GM18511 (cell line): ENCODE measurements at regions not wholly inside any gene's neighbourhood (a gene's known extent, or its start where the extent isn't known, plus 50 kb on each side); places are given as distances from the start of the nearest gene placed in this dataset.

ENCODE experiments used
- ATAC-seq: cut with Tn5 transposase; IDR thresholded peaks from one replicate; pipeline ENCODE4 v1.9.1; 2021; ENCODE audit warnings: mild to moderate bottlenecking, moderate library complexity; ENCODE audit not compliant: unreplicated experiment

- ATAC-seq, result no peak
These were observed 128.3 kb upstream of the TRIM2 start for GRCh38 chr4:153075836-153076518.

DNA sequence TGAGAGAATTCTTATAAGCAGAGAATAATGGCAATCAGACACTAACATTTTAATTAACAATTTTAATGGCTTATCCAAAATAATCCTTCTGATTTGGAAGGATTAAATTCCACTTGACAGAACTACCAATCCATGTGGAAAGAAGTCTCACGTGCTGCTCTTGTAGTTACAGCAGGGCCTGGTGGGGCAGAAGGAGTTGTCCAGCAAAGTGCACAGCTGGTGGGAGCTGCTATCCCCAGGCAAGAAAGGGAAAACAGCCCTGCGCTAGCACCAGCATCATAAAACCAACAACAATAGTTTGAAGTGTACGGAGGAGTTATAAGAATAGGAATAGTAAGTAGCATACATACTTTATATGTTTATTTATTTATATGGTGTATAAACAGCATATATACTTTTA, 127.4 kb upstream of the TRIM2 start:
- ATAC-seq, result no peak

DNA sequence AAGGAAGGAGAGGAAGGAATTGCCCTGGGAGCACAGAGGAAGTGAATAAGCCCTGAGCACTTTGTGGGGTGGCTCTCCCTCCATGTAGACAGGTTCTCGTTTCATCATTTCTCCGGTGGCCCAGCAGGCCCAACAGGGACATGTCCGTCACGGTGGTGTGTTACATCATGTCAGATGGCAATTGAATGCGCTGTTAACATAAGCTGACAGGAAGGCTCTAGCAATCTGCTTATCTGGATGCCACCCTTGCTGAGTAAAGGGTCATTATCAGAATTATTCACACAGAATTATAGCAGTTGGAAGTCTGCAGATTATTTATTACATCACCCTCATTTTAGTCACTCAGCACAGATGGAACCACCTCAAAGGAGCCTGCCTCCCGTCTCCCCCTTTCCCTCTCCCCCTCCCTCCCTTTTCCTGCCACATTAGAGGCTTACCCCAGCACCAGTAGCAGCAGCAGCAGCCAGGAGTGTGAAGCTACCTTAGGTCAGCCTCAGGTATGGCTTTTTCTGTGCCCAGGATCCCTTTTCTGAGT, 124.3 kb upstream of the TRIM2 start:
- ATAC-seq, result no peak

- no peak for ATAC-seq
These were observed 123.2 kb upstream of the TRIM2 start for GRCh38 chr4:153081006-153081580.

DNA sequence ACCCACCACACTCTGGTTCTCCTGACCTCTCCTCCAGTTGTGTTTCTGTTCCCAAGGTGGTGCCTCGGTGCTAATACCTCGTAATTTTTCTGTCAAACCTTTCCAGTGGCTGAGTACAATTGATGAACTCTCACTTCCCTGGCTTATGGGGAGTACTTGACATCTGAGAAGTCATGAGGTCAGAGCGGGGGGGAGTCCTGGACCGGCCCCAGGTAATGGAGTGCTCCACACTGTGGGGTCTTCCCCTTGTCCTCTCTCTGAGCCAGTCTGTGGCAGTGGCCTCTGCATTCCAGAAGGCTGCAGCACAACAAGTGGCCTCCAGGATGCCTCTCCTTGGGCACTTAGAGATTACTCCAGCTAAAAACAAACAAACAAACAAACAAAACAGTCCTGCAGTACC, 122.5 kb upstream of the TRIM2 start:
- ATAC-seq, result no peak

GRCh38 chr4:153082322-153083301, 121.6 kb upstream of the TRIM2 start:
- ATAC-seq, result no peak

DNA sequence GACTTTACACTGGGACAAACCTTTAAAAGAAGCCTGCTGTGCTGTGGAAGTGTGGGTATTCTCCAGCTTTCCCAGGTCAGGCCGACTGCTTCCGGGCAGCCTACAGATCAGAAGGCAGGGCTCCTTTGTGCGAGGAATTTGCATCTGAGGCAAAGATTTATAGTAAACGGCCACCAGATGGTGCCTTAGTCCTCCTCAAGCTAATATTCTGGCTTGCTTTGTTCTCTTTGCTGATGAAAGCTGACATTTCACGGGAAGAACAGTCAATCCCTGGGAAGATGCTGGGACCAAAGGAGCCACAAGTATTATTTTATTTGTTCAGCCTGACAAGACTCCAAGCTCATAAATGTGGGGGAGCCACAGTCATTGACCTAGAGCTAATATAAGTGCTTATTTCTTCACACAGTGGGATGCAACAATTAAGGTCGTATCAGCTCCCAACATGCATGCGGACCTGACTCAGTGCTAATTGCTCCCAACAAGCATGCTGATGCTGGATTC, 120.7 kb upstream of the TRIM2 start:
- peak; percentile 69 for ATAC-seq

- ATAC-seq, result no peak
These were observed 119.8 kb upstream of the TRIM2 start for GRCh38 chr4:153084224-153084979.

DNA sequence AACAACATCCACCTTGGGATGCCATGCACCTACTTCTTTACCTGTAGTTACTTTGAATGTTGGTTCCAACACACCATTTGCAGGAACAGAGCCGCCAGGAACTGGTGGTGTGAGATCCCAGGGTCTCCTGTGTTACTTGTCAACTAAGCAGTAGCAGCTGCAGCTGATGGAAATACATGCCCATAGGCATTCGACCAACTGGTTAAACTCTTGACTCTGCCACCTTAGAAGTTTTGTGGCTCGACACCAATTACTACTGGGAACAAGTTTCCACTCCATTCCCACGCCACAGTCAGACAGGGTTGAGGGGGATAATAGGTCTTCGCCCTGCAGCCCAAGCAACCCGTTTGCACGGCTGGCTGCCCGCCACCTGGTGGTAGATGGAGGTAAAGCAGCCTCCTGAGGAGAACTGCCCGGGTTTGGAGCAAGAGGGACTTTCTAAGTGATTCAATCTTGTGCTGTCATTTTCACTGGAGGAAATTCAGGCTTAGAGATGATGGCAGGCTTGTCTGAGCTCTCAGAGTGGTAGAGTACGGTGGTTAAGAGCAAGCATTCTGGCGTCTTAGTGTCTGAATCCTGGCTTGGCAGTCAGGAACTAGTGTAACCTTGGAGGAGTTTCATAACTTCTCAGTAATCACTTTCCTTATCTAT, 119.1 kb upstream of the TRIM2 start:
- ATAC-seq, result peak; percentile 68

DNA sequence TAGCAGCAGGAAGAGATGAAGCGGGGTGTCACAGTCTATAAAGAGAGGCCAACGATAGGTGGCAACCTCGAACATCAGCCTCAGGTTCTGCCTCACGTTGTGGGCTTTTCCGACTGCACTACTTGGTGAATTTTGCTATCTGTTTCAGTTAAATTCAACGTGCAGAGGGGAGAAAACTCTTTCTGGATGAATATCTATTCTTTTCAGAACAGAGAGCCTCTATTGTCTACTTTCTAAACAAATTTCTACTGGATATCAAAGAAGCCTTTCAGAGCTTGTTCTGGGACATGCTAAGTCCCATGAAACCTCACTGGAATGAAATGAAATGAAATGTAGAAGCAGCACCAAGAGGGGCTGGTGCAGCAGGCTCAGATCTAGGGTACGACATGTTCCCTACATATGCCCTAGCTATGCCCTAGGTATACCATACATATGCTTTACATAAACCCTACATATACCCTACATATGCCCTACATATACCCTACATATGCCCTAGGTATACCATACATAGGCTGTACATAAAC, 116.5 kb upstream of the TRIM2 start:
- no peak for ATAC-seq

DNA sequence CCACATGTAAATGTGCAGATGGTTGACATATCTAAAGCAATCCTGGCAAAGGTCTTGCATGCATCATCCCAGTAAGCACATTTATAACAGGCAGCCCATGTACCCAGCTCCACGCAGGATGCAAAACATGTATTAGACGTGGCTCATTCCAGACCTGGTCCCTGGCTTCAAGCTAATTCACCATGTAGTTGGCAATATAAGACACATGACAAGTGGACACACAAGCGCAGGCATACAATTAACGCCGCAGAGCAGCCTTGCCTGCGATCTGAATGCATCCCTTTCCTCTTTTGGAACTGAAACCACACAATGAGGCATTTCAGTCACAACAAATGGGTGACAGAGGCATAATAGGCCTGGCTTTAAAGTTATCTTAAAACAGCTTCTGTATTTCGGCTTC, 114.5 kb upstream of the TRIM2 start:
- no peak for ATAC-seq

DNA sequence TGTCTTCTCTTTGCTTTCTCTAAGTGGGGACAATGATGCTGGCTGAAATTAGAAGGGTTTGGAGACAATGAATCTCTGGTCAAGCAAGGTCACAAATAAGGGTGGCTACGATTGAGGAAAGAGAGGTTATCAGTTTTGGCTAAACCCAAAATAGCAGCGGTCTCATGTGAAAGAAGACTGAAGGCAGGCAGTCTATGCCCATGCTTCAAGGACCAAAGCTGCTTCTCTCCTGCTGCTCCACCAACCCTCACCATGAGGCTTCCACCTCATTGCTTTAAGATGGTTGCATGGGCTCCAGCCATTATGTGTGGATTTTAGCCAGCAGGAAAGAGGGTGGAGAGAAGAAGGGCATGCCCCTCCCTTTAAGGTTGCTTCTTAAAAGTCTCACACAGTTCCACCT, 114.1 kb upstream of the TRIM2 start:
- ATAC-seq, result no peak

DNA sequence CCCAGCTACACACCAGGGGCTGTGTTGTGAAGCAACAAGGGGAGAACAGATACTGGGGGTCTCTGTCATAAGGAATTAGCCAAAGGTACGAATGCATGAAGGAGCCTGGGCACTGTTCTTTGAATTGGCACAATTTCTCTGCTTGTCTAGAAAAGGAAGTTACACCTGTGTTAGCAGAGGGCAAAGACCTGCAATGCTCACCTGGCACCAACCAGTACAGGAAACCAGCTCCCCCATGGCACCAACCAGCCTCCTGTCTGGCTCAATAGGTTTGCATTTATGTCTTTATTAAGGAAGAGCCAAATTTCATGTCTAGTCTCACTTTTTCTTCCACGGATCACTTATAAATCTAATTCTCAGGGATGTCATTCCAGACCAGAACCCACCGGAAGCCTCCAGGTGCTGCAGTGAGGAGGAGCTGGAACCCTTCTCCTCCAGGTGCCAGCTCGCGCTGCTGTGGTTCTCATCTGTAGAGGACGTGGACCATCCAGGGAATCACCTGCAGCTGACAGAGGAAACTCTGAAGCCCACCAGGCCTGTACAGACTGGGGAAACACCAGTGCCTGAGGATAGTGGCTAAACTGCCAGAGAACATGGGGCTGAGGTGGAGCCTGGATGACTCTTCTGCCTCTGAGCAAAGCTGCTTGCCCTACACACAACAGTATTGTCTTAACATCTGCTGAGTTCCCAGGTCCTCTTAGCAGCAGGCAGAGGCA, 113.4 kb upstream of the TRIM2 start:
- ATAC-seq, result no peak

DNA sequence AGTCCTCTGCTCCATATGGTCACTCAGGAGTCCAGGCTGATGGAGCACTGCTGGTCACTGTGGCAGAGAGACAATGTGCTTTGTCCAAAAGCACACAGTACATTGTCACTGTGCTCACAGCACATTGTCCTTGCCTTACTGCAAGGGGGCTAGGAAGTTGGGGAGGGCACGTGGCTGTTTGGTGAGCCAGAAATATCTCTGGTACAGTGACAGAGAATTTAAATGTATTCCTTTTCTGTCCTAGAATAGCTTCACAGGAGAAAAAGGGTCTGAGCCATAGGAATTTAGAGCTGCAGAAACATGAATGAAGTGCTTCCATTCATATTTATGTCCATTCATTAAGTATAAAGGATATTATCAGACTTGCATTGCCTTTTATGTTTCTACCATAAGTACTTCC, 110.8 kb upstream of the TRIM2 start:
- no peak for ATAC-seq

GRCh38 chr4:153093802-153094201, 110.4 kb upstream of the TRIM2 start:
- no peak for ATAC-seq

DNA sequence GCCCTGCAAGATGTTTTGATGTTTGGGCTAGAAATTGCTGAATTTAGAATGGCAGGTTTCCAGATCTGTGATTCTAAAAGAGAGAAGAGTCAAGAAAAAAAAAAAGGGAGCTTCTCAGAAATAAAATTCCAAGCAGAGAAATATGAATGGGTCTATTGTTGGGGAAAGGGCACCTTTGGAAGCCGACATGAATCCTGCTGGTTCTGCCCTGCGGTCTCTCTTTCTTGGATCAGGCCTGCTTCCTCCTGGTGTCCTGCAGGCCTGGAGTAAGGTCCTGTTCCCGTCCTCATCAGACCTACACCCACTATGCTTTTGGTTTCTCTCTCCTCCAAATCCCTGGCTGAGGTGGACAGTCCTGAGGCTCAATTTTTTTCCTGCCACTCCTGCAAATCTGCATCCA, 109.8 kb upstream of the TRIM2 start:
- ATAC-seq, result no peak

- ATAC-seq, result no peak
These were observed 108.6 kb upstream of the TRIM2 start for GRCh38 chr4:153095448-153096204.

GRCh38 chr4:153096344-153096743, 107.9 kb upstream of the TRIM2 start:
- ATAC-seq, result no peak

DNA sequence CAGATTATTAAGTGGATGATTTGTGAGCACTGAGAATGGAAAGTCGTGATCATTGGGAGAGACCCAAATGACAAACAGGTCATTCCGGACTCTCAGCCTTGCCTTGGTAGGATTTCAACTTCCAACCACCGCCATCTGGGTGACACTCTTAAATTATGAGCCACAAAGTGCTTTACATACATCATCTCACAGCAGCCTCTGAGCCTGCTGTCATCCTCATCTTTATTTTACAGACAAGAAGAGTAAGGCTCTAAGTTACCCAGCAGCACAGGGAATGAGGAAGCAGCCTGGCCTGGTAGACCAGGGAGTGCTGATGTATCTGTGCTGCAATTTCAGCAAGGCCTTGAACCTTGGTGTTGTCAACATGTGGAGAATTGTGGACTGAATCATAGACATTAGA, 105.8 kb upstream of the TRIM2 start:
- ATAC-seq, result no peak
